GM18499 (cell line): ENCODE measurements at regions not wholly inside any gene's neighbourhood (a gene's known extent, or its start where the extent isn't known, plus 50 kb on each side); places are given as distances from the start of the nearest gene placed in this dataset.
"Not testable (repeated sequence)": the region's sequence is repeated elsewhere in the genome, so short reads cannot be mapped to it uniquely, and the experiment has no call there.

Experiments
- ATAC-seq: cut with Tn5 transposase; IDR thresholded peaks from one replicate; pipeline ENCODE4 v1.9.1; 2021; ENCODE audit warnings: moderate number of reproducible peaks; ENCODE audit not compliant: insufficient read depth, unreplicated experiment

- ATAC-seq, result no peak
Observed at GRCh38 chr16:60120586-60120985, 1386.5 kb upstream of the GOT2 start.

GRCh38 chr16:60110531-60110930 lies 1376.4 kb upstream of the GOT2 start:
- ATAC-seq, result no peak

DNA sequence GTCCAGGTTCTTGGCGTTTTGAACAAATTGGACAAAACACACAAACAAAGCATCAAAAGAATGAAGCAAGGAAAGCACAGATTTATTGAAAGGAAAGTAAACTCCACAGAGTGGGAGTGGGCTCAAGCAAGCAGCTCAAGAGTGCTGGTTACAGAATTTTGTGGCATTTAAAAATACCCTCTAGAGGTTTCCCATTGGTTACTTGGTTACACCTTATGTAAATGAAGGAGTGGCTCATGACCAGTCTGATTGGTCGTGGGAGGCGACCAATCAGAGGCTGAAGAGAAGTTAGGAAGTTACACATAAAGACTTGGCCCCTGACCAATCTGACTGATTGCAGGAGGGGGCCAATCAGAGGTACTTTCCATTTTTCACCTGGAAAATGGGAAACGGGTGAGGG lies 1373.8 kb upstream of the GOT2 start:
- no peak for ATAC-seq

- no peak for ATAC-seq
Observed at GRCh38 chr16:60107437-60107836, 1373.3 kb upstream of the GOT2 start.

DNA sequence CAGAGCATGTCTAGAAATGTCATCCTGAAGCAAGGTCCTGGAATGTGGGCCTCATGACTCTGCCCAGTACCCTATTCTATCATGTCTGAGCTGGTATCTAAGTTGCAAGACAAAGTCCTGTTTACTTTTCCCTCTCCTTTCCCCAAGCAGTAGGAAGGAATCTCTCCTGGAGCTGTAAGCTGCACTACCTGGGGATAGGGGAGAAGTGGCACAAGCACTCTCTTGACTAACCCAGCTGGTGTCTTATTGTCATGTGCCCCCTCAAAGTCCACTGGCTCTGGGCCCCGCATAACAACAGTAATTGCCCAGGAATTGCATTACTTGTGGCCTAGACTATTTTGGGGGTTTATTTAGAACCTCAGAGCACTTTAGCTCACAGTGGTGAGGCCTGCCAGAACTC lies 1366.3 kb upstream of the GOT2 start:
- no peak for ATAC-seq

GRCh38 chr16:60091529-60091928 lies 1357.4 kb upstream of the GOT2 start:
- ATAC-seq, result no peak

DNA sequence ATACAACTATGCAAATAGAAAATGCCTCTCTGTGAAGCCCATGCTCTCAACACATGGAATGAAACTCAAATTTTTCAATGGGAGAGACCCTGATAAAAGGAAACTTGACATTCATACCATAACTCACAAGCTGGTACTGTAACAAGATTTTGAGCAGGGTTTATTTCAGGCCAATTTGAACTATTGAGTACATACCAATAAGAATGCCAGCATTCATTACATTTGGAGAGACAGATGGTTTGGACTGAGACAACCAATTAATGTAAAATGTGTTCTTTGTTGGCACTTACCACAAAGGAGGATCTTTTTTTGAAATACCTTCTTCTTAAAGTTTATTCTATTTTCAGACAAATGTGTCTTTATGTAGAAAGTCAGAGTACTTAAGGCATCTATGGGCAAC lies 1357.0 kb upstream of the GOT2 start:
- no peak for ATAC-seq

- ATAC-seq, result no peak
Observed at GRCh38 chr16:60087530-60087929, 1353.4 kb upstream of the GOT2 start.

GRCh38 chr16:60078819-60079218 lies 1344.7 kb upstream of the GOT2 start:
- not testable (repeated sequence) for ATAC-seq

- no peak for ATAC-seq
Observed at GRCh38 chr16:60077861-60078260, 1343.7 kb upstream of the GOT2 start.

GRCh38 chr16:60074378-60074777 lies 1340.3 kb upstream of the GOT2 start:
- ATAC-seq, result no peak

DNA sequence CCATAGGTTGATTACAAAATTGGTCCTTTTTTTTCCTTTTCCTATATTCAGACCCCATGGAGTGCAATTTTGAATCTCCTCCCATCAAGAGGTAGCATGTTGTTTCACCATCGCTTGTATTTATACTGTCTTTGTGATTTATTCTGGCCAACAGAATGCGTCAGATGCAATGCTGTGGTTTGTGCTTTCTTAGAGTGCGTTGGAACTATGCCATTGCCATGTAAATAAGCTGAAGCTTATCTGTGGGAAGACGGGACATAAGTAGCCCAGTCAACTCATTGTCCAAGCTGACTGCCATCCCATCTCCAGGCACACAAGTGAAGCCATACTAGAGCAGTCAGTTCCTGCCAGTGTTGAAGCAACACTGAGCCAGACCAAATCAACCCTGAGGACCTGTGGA lies 1339.3 kb upstream of the GOT2 start:
- no peak for ATAC-seq

GRCh38 chr16:60064026-60064425 lies 1329.9 kb upstream of the GOT2 start:
- ATAC-seq, result no peak

DNA sequence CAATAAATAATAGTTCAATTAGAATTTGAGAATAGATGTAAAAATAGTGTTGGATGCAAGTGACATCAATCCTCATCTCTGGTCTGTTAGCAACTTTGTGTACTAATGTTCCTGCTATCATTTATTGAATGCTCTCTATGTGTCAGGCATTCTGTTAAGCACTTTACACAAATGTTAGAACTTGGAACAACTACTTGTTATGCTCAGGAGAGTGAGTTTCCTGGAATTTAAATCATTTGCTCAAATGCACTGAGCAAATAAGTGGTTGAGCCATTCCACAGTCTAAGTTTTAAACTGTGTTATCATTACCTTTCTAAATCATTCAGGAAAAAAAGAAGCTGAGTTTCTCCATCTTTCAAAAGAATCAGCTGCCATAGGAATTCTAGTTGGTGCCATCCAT lies 1327.3 kb upstream of the GOT2 start:
- no peak for ATAC-seq

DNA sequence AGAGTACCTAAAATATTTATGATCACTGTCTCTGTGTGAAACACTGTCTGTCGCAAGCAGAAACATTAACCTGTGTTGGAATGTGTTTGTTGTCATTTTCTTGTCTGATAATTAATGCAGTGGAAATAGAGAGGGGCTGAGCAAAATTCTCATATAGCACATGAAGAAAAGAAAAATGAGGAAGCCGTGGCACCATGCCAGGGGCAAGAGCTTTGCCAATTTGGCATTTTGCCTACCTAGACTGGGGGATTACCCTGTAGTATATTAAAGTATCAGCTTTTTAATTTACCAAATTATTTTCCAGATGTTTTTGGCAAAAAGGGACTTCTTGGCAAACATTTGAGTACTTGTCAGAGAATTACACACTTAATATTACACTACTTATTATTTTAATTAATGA lies 1326.6 kb upstream of the GOT2 start:
- ATAC-seq, result no peak

- no peak for ATAC-seq
Observed at GRCh38 chr16:60059141-60059540, 1325.0 kb upstream of the GOT2 start.

DNA sequence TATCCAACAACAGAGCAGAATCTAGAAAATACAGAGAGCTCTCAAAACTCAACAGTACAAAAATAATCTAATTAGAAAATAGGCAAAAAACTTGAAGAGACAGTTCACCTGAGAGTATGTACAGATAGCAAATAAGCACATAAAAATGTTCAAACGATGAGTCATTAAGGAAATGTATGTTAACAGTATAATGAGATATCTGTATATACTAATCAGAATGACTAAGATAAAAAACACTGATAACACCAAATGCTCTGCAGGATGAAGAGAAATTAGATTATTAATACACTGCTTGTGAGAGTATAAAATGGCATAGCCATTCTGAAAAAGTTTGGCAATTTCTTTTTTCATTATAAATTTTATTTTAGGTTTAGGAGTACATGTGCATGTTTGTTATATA lies 1307.6 kb upstream of the GOT2 start:
- no peak for ATAC-seq

DNA sequence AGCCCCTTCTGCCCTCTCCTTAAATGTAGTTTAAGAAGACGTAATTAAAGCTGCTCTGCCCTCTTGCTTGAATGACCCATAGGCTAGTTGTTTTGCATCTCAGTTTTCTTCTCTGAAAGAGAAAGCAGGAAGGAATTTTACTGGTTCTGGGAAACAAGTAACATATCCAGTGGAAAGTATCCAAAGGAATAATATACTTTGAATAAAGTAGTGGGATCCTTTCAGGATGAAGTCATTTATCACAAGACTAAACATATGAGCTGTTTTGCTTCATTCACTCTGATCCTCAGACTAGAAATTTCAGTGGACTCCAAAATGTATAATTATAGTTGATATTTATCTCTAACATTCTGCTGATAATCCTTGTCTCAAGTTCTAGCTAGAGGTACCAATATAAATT lies 1297.6 kb upstream of the GOT2 start:
- no peak for ATAC-seq

DNA sequence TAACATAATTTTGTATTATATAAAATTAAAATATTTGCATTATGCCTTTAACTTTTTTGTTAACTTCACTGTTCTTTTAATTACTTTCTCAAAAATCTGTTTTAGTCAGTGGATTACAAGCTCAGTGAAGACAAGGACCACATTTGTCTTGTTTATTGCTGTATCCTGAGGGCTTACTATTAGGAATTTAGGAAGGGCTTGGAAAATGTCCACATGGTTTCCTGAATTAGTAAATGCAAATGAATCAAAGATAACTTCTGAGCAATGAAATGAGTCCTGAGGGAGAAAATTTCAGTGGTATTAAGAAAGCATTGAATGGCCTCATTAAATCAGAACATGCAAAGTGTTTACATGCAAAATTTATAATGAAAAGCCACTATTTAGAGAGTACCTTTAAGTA lies 1293.2 kb upstream of the GOT2 start:
- ATAC-seq, result no peak

DNA sequence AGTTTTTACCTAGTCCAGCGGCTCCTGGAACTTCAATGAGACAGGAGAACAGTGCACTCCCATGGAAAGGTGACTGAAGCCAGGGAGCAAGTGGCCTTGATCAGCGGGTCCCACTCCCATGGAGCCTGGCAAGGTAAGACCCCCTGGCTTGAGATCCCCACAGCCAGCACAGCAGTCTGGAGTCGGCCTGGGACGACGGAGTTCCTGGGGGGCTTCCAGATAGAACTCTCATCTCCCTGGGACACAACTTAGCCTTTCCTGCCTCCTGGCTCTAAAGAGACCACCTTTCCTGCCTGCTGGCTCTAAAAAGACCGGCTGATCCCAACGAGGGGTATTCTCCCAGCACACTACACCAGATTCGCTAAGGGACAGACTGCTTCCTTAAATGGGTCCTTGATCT lies 1279.0 kb upstream of the GOT2 start:
- no peak for ATAC-seq

- no peak for ATAC-seq
Observed at GRCh38 chr16:60001523-60001922, 1267.4 kb upstream of the GOT2 start.

DNA sequence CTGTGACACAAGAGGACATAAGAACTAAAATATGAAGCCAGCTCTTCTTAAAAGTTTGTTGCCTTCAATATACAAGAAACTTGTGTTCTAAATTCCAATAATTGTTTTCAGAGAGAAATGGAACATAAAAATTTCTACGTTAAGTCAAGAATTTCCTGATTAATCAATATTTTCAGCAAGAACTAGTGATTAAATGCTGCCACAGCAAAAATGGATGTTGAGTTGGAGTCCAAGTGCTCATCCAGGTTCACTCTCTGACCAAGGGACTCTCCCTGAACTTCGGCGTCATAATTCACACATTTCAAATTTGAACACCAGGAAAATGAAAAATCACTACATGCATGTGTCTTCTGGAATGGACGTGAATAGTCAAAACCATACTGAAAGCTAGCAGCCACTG lies 1263.6 kb upstream of the GOT2 start:
- ATAC-seq, result no peak

GRCh38 chr16:59993101-59993500 lies 1259.0 kb upstream of the GOT2 start:
- no peak for ATAC-seq
